Lower leg skin (tissue), 4 donors: ENCODE measurements at regions not wholly inside any gene's neighbourhood (a gene's known extent, or its start where the extent isn't known, plus 50 kb on each side); places are given as distances from the start of the nearest gene placed in this dataset.

Source experiments
- DNase-seq, 2 donors: peaks; one replicate each; pipeline ENCODE4 v3.0.0-alpha.2; 2019; ENCODE audit warnings: low spot score in 2 of 2
- H3K4me3 ChIP-seq: fragments of 200-600 bp; sonication (generic); 2 replicates; pipeline ENCODE4 v1.5.1; 2017; ENCODE audit warnings: mild to moderate bottlenecking, low read depth; ENCODE audit not compliant: poor library complexity, severe bottlenecking
- CTCF ChIP-seq, 3 donors: fragments of 450-650 bp; IDR thresholded peaks; one replicate each; pipeline ENCODE4 v1.5.1; 2016; ENCODE audit warnings: antibody characterized with exemption in 3 of 3, mild to moderate bottlenecking in 3 of 3, moderate library complexity in 2 of 3
- POLR2A ChIP-seq, 2 donors: fragments of 450-650 bp; IDR thresholded peaks; one replicate each; pipeline ENCODE4 v1.6.1; 2016 to 2017; ENCODE audit warnings: antibody characterized with exemption in 2 of 2, mild to moderate bottlenecking in 1 of 2, moderate library complexity in 1 of 2
- WGBS, 2 donors: methylation state at CpG; one replicate each; pipeline ENCODE4 v1.1.5; 2018; 5-methylcytosine and 5-hydroxymethylcytosine counted together
- intact Hi-C: fragments of 100-400 bp; cut with DNase I; formaldehyde crosslinking; loops from one replicate; pipeline ENCODE4 v1.15.0; 2023; ENCODE audit warnings: low total_unique reads

- no peak for DNase-seq
- no peak for TF ChIP-seq POLR2A (IDR thresholded peaks at IDR 0.05)
- TF ChIP-seq CTCF (IDR thresholded peaks at IDR 0.05), result no peak
- intact Hi-C loops, result no loop called here
- H3K4me3 ChIP-seq, result no peak overlapping the region
- 84 to 97% methylated on average over 5 of the region's 5 CpGs for WGBS, 2 donors
These were observed 86.3 kb upstream of the MBOAT2 start for GRCh38 chr2:9089831-9090230.

- 28 to 30% methylated on average over 6 of the region's 6 CpGs for WGBS, 2 donors
- no peak overlapping the region for H3K4me3 ChIP-seq
- no peak for DNase-seq
- intact Hi-C loops, result no loop called here
- TF ChIP-seq CTCF (IDR thresholded peaks at IDR 0.05), result no peak
- TF ChIP-seq POLR2A (IDR thresholded peaks at IDR 0.05), result no peak
These were observed 83.7 kb upstream of the MBOAT2 start for GRCh38 chr2:9087121-9087681.

- no peak for TF ChIP-seq POLR2A (IDR thresholded peaks at IDR 0.05)
- no peak for TF ChIP-seq CTCF (IDR thresholded peaks at IDR 0.05)
- DNase-seq, result peak in 1 of 2 donors; percentile 81
- WGBS, 2 donors, result 79 to 80% methylated on average over 7 of the region's 7 CpGs
- no peak overlapping the region for H3K4me3 ChIP-seq
- intact Hi-C loops, result no loop called here
These were observed 83.0 kb upstream of the MBOAT2 start for GRCh38 chr2:9086465-9086864.

- WGBS, 2 donors, result 89 to 93% methylated on average over 2 of the region's 2 CpGs
- TF ChIP-seq POLR2A (IDR thresholded peaks at IDR 0.05), result no peak
- no peak for DNase-seq
- H3K4me3 ChIP-seq, result no peak overlapping the region
- intact Hi-C loops, result no loop called here
These were observed 81.9 kb upstream of the MBOAT2 start for GRCh38 chr2:9085353-9085752.

GRCh38 chr2:9083287-9083686, 79.8 kb upstream of the MBOAT2 start:
- TF ChIP-seq CTCF (IDR thresholded peaks at IDR 0.05) (no peak), POLR2A (IDR thresholded peaks at IDR 0.05) (no peak)
- WGBS, 2 donors, result 70 to 89% methylated on average over 3 of the region's 3 CpGs
- no peak for DNase-seq
- intact Hi-C loops, result no loop called here
- no peak overlapping the region for H3K4me3 ChIP-seq

- TF ChIP-seq CTCF (IDR thresholded peaks at IDR 0.05), result no peak
- TF ChIP-seq POLR2A (IDR thresholded peaks at IDR 0.05), result no peak
- no peak for DNase-seq
- no peak overlapping the region for H3K4me3 ChIP-seq
- intact Hi-C loops, result no loop called here
These were observed 78.7 kb upstream of the MBOAT2 start for GRCh38 chr2:9082158-9082557.
